ENCODE measurements at regions not wholly inside any gene's neighbourhood (a gene's known extent, or its start where the extent isn't known, plus 50 kb on each side); places are given as distances from the start of the nearest gene placed in this dataset.

GRCh38 chr2:180669016-180669415 is 311.4 kb upstream of the UBE2E3 start:
- TF ChIP-seq ZBTB1 (tag by site-specific recombination; IDR thresholded peaks at IDR 0.05): no peak
- TF ChIP-seq, protein P1, sequence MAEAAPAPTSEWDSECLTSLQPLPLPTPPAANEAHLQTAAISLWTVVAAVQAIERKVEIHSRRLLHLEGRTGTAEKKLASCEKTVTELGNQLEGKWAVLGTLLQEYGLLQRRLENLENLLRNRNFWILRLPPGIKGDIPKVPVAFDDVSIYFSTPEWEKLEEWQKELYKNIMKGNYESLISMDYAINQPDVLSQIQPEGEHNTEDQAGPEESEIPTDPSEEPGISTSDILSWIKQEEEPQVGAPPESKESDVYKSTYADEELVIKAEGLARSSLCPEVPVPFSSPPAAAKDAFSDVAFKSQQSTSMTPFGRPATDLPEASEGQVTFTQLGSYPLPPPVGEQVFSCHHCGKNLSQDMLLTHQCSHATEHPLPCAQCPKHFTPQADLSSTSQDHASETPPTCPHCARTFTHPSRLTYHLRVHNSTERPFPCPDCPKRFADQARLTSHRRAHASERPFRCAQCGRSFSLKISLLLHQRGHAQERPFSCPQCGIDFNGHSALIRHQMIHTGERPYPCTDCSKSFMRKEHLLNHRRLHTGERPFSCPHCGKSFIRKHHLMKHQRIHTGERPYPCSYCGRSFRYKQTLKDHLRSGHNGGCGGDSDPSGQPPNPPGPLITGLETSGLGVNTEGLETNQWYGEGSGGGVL (tag by site-specific recombination; IDR thresholded peaks at IDR 0.05): no peak
- TF ChIP-seq PRDM10 (tag by site-specific recombination; IDR thresholded peaks at IDR 0.05): no peak
- TF ChIP-seq ZNF391 (tag by site-specific recombination; IDR thresholded peaks at IDR 0.05; ENCODE audit: borderline replicate concordance, low read depth): no peak
- TF ChIP-seq ATF2 (tag by site-specific recombination; IDR thresholded peaks at IDR 0.05; ENCODE audit: low read depth): no peak
- TF ChIP-seq, protein P2, sequence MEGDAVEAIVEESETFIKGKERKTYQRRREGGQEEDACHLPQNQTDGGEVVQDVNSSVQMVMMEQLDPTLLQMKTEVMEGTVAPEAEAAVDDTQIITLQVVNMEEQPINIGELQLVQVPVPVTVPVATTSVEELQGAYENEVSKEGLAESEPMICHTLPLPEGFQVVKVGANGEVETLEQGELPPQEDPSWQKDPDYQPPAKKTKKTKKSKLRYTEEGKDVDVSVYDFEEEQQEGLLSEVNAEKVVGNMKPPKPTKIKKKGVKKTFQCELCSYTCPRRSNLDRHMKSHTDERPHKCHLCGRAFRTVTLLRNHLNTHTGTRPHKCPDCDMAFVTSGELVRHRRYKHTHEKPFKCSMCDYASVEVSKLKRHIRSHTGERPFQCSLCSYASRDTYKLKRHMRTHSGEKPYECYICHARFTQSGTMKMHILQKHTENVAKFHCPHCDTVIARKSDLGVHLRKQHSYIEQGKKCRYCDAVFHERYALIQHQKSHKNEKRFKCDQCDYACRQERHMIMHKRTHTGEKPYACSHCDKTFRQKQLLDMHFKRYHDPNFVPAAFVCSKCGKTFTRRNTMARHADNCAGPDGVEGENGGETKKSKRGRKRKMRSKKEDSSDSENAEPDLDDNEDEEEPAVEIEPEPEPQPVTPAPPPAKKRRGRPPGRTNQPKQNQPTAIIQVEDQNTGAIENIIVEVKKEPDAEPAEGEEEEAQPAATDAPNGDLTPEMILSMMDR (tag by site-specific recombination; IDR thresholded peaks at IDR 0.05): no peak
- TF ChIP-seq SP2 (tag by site-specific recombination; IDR thresholded peaks at IDR 0.05): no peak
- TF ChIP-seq ZNF174 (tag by site-specific recombination; IDR thresholded peaks at IDR 0.05): no peak
- no peak for TF ChIP-seq ZNF548 (tag by site-specific recombination; IDR thresholded peaks at IDR 0.05)
- no peak for TF ChIP-seq PATZ1 (tag by site-specific recombination; IDR thresholded peaks at IDR 0.05)
- no peak for TF ChIP-seq ZNF10 (tag by site-specific recombination; IDR thresholded peaks at IDR 0.05)
- TF ChIP-seq ZNF350 (tag by site-specific recombination; IDR thresholded peaks at IDR 0.05): no peak
